GM13977 (cell line): ENCODE measurements at regions not wholly inside any gene's neighbourhood (a gene's known extent, or its start where the extent isn't known, plus 50 kb on each side); places are given as distances from the start of the nearest gene placed in this dataset.

Source experiments
- DNase-seq: peaks from one replicate; pipeline ENCODE4 v3.0.0; 2012; ENCODE audit warnings: low spot score
- CTCF ChIP-seq: IDR thresholded peaks from 2 replicates; pipeline ENCODE4 v1.5.1; 2012; ENCODE audit warnings: mild to moderate bottlenecking, control low read depth; ENCODE audit not compliant: insufficient read depth; ENCODE audit errors: extremely low read depth, missing control alignments
- in situ Hi-C: fragments of 300-500 bp; cut with MboI; formaldehyde crosslinking; loops from one replicate; pipeline ENCODE4 v1.12.0; 2022; ENCODE audit warnings: low sequenced_read_pairs, low pct_unique_long_range_greater_than_20kb, mixed read lengths, inconsistent platforms; ENCODE audit not compliant: unreplicated experiment

- DNase-seq = no peak
- in situ Hi-C loops = no loop called here
- no peak for TF ChIP-seq CTCF
Measured at GRCh38 chr3:22666736-22667135, 536.4 kb upstream of the UBE2E2 start.

- in situ Hi-C loops = no loop called here
- no peak for DNase-seq
- no peak for TF ChIP-seq CTCF
Measured at GRCh38 chr3:22671848-22672247, 531.3 kb upstream of the UBE2E2 start.

- in situ Hi-C loops = no loop called here
- DNase-seq = no peak
- TF ChIP-seq CTCF = no peak
Measured at GRCh38 chr3:22684739-22685138, 518.4 kb upstream of the UBE2E2 start.

- DNase-seq = no peak
- peak; percentile 7 for TF ChIP-seq CTCF
Measured at GRCh38 chr3:22685597-22685996, 517.5 kb upstream of the UBE2E2 start.

GRCh38 chr3:22691407-22691806 lies 511.7 kb upstream of the UBE2E2 start:
- in situ Hi-C loops = no loop called here
- no peak for TF ChIP-seq CTCF
- DNase-seq = no peak

More at GRCh38 chr3:22685597-22685996, 517.5 kb upstream of the UBE2E2 start:
- in situ Hi-C loops = no loop called here

- in situ Hi-C loops = no loop called here
- TF ChIP-seq CTCF = no peak
Measured at GRCh38 chr3:22691856-22692628, 511.1 kb upstream of the UBE2E2 start.

GRCh38 chr3:22700876-22701275 lies 502.3 kb upstream of the UBE2E2 start:
- in situ Hi-C loops = no loop called here
- no peak for DNase-seq
- TF ChIP-seq CTCF = no peak

More at GRCh38 chr3:22691856-22692628, 511.1 kb upstream of the UBE2E2 start:
- no peak for DNase-seq
